Spleen (tissue), 7 donors: ENCODE measurements at regions not wholly inside any gene's neighbourhood (a gene's known extent, or its start where the extent isn't known, plus 50 kb on each side); places are given as distances from the start of the nearest gene placed in this dataset.

Experiments used
- POLR2AphosphoS5 ChIP-seq, 3 donors: sonication (generic); formaldehyde crosslinking; IDR thresholded peaks; one replicate each; pipeline ENCODE4 v1.5.1; 2017; ENCODE audit warnings: antibody characterized with exemption in 3 of 3
- TF ChIP-seq, protein P1 (sequence below), 11 experiments: fragments of 200-600 bp in 7 of 11; fragments of 450-650 bp in 4 of 11; sonication (generic) in 4 of 11; IDR thresholded peaks in 8 of 11; conservative IDR thresholded peaks in 3 of 11; 1 replicate in 7 of 11; 2 replicates in 4 of 11; pipeline versions ENCODE4 v1.4.0 to v1.8.0; 2016 to 2021; ENCODE audit warnings: antibody characterized with exemption in 11 of 11, inconsistent platforms in 4 of 11, mild to moderate bottlenecking in 1 of 11
- donor health status: DM: no; HTN: no; CAD: no; lungs with moderate emphysema.
- donor health status: DM: no; HTN: no; CAD: no.
- donor health status: DM: no; HTN: no; CAD: no.

DNA sequence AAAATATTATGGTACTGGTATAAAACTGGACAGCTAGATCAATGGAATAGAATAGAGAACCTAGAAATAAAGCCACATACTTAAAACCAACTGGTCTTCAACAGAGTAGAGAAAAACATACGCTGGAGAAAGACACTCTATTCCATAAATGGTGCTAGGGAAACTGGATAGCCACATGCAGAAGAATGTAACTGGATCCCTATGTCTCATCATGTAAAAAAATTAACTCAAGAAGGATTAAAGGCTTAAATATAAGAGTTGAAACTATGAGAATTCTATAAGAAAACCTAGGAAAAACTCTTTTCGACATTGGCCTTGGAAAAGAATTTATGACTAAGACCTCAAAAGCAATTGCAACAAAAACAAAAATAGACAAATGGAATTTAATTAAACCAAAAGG is 114.6 kb downstream of the PCDH18 start:
- TF ChIP-seq, protein P1, sequence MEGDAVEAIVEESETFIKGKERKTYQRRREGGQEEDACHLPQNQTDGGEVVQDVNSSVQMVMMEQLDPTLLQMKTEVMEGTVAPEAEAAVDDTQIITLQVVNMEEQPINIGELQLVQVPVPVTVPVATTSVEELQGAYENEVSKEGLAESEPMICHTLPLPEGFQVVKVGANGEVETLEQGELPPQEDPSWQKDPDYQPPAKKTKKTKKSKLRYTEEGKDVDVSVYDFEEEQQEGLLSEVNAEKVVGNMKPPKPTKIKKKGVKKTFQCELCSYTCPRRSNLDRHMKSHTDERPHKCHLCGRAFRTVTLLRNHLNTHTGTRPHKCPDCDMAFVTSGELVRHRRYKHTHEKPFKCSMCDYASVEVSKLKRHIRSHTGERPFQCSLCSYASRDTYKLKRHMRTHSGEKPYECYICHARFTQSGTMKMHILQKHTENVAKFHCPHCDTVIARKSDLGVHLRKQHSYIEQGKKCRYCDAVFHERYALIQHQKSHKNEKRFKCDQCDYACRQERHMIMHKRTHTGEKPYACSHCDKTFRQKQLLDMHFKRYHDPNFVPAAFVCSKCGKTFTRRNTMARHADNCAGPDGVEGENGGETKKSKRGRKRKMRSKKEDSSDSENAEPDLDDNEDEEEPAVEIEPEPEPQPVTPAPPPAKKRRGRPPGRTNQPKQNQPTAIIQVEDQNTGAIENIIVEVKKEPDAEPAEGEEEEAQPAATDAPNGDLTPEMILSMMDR (IDR thresholded peaks at IDR 0.05 in 8 of 11, conservative IDR thresholded peaks at IDR 0.05 in 3 of 11) = no peak
- TF ChIP-seq POLR2AphosphoS5 (IDR thresholded peaks at IDR 0.05) = no peak
